NCI-H2171 (cell line): ENCODE measurements at regions not wholly inside any gene's neighbourhood (a gene's known extent, or its start where the extent isn't known, plus 50 kb on each side); places are given as distances from the start of the nearest gene placed in this dataset.
"Not testable (repeated sequence)": the region's sequence is repeated elsewhere in the genome, so short reads cannot be mapped to it uniquely, and the experiment has no call there.

Experiments
- DNase-seq: peaks from one replicate; lab custom pipeline; 2025; lab: John Stamatoyannopoulos, UW

DNA sequence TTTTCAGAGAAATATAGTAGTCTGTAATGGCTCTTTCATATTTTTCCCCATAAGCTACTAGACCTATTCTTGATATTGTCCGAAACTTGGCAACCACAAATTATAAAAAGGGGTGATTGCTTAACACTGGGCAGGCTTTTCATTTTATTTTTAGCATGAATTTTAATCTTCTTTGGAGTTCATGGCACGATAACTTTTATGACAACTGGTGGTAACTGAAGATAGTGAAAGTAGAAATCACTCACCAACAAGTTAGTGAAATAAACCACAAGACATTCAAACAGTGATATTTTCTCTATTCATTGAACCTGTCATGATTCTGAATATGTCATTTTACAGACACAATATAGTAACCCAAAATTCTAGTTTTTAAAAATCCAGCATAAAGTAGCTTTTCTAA, 213.9 kb downstream of the PRDM9 start:
- no peak for DNase-seq

DNA sequence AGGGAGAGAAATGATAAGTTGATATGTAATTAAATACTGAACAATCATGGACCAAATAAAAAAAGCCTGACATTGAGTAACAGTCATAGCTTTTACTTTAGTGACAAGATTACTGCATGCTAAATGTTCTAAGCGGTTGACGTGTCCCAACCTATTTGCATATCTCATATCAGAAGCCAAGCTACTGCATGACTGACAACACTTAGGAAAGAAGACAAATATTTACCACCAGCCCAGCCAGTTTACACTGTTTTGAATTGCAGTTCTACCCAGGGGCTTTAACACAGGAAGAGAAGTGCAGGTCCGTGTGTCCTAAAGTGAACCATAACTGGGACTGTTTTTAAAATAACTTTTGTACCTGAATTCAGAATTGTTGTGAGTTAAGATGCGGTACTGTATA, 219.9 kb downstream of the PRDM9 start:
- no peak for DNase-seq

DNA sequence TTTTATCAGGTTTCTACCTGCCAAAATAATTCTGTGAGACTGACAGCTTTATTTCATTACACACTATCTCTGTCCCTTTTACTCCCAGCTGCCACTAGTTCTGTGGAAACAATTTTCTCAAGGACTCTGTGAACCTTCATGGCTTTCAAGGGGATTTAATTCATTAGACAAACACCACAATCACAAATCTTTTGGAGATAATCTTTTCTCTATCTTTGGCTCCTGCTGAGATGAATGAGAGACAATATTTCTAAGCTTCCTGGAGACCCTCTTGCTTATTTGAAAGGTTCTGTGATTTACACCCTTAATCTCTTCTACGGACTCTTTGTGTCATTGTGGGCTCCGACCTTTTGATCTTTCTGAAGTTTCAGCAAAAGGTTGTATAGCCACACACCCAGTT, 222.6 kb downstream of the PRDM9 start:
- no peak for DNase-seq

DNA sequence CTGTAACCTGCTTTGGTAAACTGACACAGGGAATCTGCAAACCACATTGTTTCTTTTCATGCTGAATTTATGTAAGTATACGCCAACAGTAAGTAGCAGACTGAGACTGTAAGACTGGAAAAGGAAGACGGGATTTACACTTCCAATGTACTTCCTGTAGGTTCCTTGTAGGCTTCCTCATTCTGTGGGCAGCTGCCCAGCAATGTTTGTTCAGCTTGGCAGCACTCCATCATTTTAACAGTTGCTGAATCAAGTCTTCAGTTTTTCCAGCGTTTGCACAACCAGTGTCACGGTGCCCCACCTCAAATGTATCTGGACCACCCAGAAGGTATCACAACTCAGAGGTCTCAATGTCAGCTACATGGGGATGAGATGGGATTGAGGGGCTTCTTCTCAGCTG, 232.6 kb downstream of the PRDM9 start:
- no peak for DNase-seq

GRCh38 chr5:23742701-23743100, 235.3 kb downstream of the PRDM9 start:
- no peak for DNase-seq

DNA sequence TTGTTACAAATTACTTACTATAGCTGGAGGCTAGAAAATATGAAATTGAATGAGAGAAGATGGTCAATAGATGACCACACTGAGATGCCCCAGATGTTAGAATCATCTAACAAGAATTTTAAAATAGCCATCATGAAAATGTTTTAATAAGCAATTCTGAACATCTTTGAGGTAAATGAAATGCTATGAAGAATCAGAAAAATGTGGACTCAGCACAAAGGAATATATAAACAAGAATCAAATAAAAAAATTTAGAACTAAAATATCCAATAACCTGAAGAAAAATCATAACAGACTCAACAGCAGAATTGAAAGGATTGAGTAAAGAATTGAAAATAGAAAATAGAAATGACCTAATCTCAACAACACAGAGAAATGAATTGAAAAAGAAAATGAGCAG, 248.5 kb downstream of the PRDM9 start:
- DNase-seq: no peak

DNA sequence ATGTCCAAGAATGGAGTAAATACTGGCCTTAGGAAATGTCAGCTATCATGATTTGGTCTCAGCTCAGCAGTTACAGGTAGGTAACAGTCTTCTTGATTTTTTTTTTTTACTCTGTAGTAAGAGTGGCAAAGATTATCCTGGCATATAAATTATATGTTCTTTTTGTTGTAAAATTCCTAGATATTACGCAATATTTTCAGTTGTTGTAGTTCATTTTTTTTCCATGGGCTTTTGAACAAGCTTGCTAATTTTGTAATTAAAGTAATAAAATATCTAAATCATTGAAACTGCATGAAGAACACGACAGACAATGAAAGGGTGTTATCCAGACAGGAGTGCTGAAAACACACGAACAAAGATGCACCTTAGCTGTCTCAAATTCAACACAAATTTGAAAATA, 249.4 kb downstream of the PRDM9 start:
- no peak for DNase-seq

- no peak for DNase-seq
These were observed 255.8 kb downstream of the PRDM9 start for GRCh38 chr5:23763170-23763569.

DNA sequence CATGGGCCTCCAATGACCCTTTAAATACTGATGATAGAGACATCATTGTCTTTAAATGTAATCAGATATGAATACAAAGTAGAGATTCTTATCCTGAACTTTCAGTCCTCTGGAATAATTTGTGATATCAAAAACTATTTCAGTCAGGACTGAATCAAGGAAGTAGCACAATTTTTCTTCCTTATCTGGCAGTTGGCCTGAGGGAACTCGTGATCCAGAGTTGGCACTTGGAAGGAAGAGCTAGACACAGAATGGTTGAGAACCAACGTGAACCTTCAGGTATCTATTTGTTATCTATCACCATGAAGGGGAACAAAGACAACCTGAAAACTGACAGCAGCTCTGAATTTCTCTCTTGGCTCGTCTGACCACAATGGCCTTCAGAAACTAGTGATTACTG, 269.3 kb downstream of the PRDM9 start:
- no peak for DNase-seq

DNA sequence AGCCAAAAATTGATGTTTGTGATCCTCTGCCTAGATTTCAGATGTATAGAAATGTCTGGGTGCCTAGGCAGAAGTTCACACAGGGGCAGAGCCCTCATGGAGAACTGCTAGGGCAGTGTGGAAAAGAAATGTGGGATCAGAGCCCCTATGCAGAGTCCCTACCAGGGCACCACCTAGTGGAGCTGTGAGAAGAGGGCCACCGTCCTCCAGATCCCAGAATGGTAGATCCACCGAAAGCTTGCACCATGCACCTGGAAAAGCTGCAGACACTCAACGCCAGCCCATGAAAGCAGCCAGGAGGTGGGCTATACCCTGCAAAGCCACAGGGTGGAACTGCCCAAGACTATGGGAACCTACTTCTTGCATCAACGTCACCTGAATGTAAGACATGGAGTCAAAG, 292.9 kb downstream of the PRDM9 start:
- DNase-seq: not testable (repeated sequence)

DNA sequence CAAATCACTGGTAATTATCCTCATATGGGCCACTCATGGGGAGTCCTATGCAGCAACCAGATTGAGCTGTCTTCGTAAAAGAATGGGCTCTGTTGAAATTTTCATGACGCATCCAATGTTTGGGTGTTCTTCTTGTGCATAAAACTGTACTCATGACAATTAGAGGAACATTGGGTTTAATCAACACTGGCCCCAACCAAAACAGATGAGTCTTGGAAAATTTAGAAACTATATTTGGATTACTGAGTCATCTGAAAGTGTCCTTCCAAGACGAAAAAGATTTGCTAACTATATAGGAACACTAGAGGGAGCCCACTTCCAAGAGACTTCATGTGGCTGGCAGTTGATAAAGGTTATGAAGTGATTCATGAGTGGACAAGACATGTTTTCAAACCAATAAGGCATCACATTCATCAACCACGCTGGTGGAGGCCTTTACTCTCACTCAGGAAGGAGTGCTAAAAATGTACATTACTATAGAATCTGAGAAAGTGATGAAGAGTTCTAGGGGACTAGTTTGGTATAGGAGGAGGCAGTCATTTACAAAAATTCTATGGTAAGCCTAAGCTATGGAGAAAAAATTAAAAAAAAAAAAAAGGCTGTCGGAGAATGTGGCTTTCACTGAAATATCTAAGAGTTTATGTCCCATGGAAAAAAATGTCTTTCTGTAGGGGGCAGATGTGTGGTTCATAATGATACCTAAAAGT, 313.5 kb downstream of the PRDM9 start:
- DNase-seq: peak; percentile 13

DNA sequence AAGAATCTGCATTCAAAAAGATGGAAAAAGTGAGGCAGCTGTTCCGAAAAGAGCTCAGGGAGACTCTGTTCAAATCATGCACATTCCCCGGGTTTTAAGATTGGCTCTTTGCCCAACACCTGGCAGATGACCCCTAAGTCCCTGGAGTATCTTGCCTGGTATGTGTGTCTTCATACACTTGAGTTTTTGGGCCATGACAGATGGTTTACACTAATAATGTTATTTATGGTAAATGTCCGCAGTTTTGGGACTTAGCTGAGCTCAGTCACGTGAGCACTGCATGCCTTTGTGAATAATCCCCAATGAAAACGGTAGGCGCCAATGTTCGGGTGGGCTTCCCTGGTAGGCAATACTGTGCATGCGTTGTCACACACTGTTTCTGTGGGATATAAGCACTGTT, 316.1 kb downstream of the PRDM9 start:
- no peak for DNase-seq

DNA sequence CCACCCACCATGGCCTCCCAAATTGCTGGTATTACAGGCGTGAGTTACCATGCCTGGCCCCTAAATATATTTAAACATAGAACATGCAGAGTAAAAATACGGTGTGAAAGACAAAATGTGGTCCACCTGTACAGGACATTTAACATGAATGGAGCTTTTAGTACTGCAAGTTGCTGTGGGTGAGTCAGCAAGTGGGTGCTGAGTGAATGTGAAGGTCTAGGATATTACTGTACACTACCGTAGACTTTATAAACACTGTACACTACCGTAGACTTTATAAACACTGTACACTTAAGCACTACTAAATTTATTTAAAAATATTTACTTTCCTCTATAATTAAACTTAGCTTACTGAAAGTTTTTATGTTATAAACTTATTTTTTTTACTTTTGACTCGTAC, 317.8 kb downstream of the PRDM9 start:
- no peak for DNase-seq

GRCh38 chr5:23840083-23840482, 332.7 kb downstream of the PRDM9 start:
- no peak for DNase-seq

DNA sequence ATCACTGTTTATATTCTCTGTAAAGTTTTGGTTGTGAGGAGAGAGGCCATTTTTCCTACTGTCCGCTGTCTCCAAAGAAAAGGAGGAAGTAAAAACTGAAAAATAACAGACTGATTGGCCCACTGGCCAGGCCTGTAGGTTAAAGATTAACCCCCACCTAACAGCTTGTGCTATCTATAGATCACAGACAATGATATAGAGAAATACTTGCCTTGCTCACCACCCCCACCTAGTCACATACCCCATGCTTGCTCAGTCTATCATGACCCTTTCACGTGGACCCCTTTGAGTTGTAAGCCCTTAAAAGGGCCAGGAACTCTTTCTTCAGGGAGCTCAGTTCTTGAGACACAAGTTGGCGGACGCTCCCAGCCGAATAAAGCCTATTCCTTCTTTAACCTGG, 357.4 kb downstream of the PRDM9 start:
- DNase-seq: no peak

GRCh38 chr5:23877847-23878246, 370.4 kb downstream of the PRDM9 start:
- DNase-seq: no peak

GRCh38 chr5:23884405-23885031, 377.1 kb downstream of the PRDM9 start:
- no peak for DNase-seq

GRCh38 chr5:23893561-23893960, 386.2 kb downstream of the PRDM9 start:
- DNase-seq: no peak

GRCh38 chr5:23895614-23896013, 388.2 kb downstream of the PRDM9 start:
- DNase-seq: no peak

- no peak for DNase-seq
These were observed 423.6 kb downstream of the PRDM9 start for GRCh38 chr5:23930985-23931384.

GRCh38 chr5:23951261-23951928, 444.0 kb downstream of the PRDM9 start:
- DNase-seq: not testable (repeated sequence)

GRCh38 chr5:23963449-23963848, 456.0 kb downstream of the PRDM9 start:
- no peak for DNase-seq

- no peak for DNase-seq
These were observed 470.0 kb downstream of the PRDM9 start for GRCh38 chr5:23977365-23977764.

GRCh38 chr5:23977997-23978396, 470.6 kb downstream of the PRDM9 start:
- no peak for DNase-seq
